ENCODE measurements at regions not wholly inside any gene's neighbourhood (a gene's known extent, or its start where the extent isn't known, plus 50 kb on each side); places are given as distances from the start of the nearest gene placed in this dataset.

DNA sequence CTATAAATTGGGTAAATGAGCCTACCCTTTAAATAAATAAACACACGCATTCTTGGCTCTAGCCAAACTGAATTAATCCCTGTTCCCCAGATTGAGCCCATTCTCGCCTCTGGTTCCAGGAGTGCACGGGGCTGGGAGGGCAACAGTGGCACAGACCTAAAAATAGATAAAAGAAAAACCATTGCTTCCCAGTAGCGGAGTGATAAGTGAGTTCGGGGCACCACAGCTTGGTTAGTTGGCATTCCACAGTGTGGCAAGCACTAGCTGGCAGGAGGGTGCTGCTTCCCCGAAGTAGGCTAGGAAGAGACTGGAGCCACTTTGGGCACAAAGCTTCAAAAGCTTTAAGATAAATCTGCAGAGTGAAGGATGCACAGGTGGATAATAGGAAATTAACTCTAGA, 322.2 kb upstream of the SGCD start:
- no peak overlapping the region for H3K27ac Mint-ChIP-seq (ENCODE audit: unreplicated experiment)
- Histone ChIP-seq H3K27me3 (ENCODE audit: insufficient read depth, low read length) (no peaks in the 10 kb centered on the region), H3K4me2 (ENCODE audit: low read length) (no peak overlapping the region), H3K4me3 (ENCODE audit: insufficient read depth, low read depth, low read length) (no peak overlapping the region), H3K9ac (ENCODE audit: low read length) (no peak overlapping the region), H2AFZ (ENCODE audit: low read depth, low read length) (no peak overlapping the region), H3K9me3 (ENCODE audit: insufficient read depth, low read depth, low read length) (no peaks in the 10 kb centered on the region), H3K79me2 (ENCODE audit: insufficient read depth, low read length) (no peaks in the 10 kb centered on the region), H3K36me3 (ENCODE audit: insufficient read depth, low read length) (no peaks in the 10 kb centered on the region), H3K4me1 (ENCODE audit: insufficient read depth, low read length) (no peaks in the 10 kb centered on the region), H4K20me1 (ENCODE audit: insufficient read depth, low read length) (no peaks in the 10 kb centered on the region), H3K27ac (ENCODE audit: low read depth, low read length) (no peak overlapping the region)
- peaks cover 2% of the 10 kb centered on the region for H3K9me3 Mint-ChIP-seq (ENCODE audit: unreplicated experiment)
- FAIRE-seq (no peak), DNase-seq (ENCODE audit: low read depth) (no peak)
- no peak for TF ChIP-seq EZH2 (IDR thresholded peaks at IDR 0.05; ENCODE audit: insufficient read depth, low read length)
- TF ChIP-seq CTCF (IDR thresholded peaks at IDR 0.05; ENCODE audit: insufficient read depth, low read depth, low read length) = no peak
- H3K27me3 Mint-ChIP-seq (ENCODE audit: low read depth, unreplicated experiment) = peaks cover 11% of the 10 kb centered on the region
- no peaks in the 10 kb centered on the region for H3K36me3 Mint-ChIP-seq (ENCODE audit: low read depth, unreplicated experiment)
- no peak overlapping the region for H3K4me3 Mint-ChIP-seq (ENCODE audit: unreplicated experiment)
- H3K4me1 Mint-ChIP-seq (ENCODE audit: low read depth, unreplicated experiment) = no peaks in the 10 kb centered on the region

DNA sequence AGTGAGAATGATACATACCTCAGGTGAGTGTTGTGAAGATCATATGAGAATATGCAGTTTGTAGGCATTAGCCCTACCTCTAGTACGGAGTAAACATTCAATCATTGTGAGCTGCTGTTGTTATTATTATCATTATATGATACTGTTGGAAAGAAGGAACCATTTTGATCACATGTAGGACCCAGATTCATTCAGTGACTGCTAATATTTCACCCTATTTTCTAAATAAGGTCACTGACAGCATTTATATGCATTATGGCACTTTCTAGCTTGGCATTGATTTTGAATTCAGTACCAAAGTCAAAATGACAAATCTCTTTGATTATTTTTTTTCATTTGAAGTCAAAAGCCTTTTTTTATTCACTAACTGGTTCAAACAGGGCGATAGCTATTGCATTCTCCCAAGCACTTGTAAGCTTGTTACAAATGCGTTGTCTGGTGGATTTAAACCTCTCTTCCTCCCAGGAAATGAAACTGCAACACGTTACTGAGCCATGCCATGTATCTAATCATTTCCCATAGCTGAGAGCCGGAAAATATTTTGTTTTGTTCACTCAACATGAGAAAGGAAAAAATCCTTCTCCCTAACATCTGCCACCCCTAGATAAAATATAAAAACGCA, 320.8 kb upstream of the SGCD start:
- no peak for FAIRE-seq
- Histone ChIP-seq H3K27ac (ENCODE audit: low read depth, low read length) (no peak overlapping the region), H3K4me2 (ENCODE audit: low read length) (no peak overlapping the region), H3K9me3 (ENCODE audit: insufficient read depth, low read depth, low read length) (no peaks in the 10 kb centered on the region), H3K4me3 (ENCODE audit: insufficient read depth, low read depth, low read length) (no peak overlapping the region), H2AFZ (ENCODE audit: low read depth, low read length) (no peak overlapping the region), H4K20me1 (ENCODE audit: insufficient read depth, low read length) (no peaks in the 10 kb centered on the region), H3K36me3 (ENCODE audit: insufficient read depth, low read length) (no peaks in the 10 kb centered on the region), H3K4me1 (ENCODE audit: insufficient read depth, low read length) (no peaks in the 10 kb centered on the region), H3K79me2 (ENCODE audit: insufficient read depth, low read length) (no peaks in the 10 kb centered on the region), H3K9ac (ENCODE audit: low read length) (no peak overlapping the region), H3K27me3 (ENCODE audit: insufficient read depth, low read length) (no peaks in the 10 kb centered on the region)
- Mint-ChIP-seq H3K9me3 (ENCODE audit: unreplicated experiment) (peaks cover 2% of the 10 kb centered on the region), H3K27ac (ENCODE audit: unreplicated experiment) (no peak overlapping the region), H3K36me3 (ENCODE audit: low read depth, unreplicated experiment) (no peaks in the 10 kb centered on the region), H3K4me3 (ENCODE audit: unreplicated experiment) (no peak overlapping the region), H3K4me1 (ENCODE audit: low read depth, unreplicated experiment) (no peaks in the 10 kb centered on the region), H3K27me3 (ENCODE audit: low read depth, unreplicated experiment) (peaks cover 11% of the 10 kb centered on the region)
- TF ChIP-seq CTCF (IDR thresholded peaks at IDR 0.05; ENCODE audit: insufficient read depth, low read depth, low read length) = no peak
- no peak for TF ChIP-seq EZH2 (IDR thresholded peaks at IDR 0.05; ENCODE audit: insufficient read depth, low read length)
- no peak for DNase-seq (ENCODE audit: low read depth)

GRCh38 chr5:156008844-156009243, 318.1 kb upstream of the SGCD start:
- Mint-ChIP-seq H3K4me1 (ENCODE audit: low read depth, unreplicated experiment) (no peaks in the 10 kb centered on the region), H3K4me3 (ENCODE audit: unreplicated experiment) (no peak overlapping the region), H3K27me3 (ENCODE audit: low read depth, unreplicated experiment) (peaks cover 2% of the 10 kb centered on the region), H3K36me3 (ENCODE audit: low read depth, unreplicated experiment) (no peaks in the 10 kb centered on the region), H3K9me3 (ENCODE audit: unreplicated experiment) (peaks cover 2% of the 10 kb centered on the region), H3K27ac (ENCODE audit: unreplicated experiment) (no peak overlapping the region)
- Histone ChIP-seq H2AFZ (ENCODE audit: low read depth, low read length) (no peak overlapping the region), H3K9me3 (ENCODE audit: insufficient read depth, low read depth, low read length) (no peaks in the 10 kb centered on the region), H3K36me3 (ENCODE audit: insufficient read depth, low read length) (no peaks in the 10 kb centered on the region), H3K27ac (ENCODE audit: low read depth, low read length) (no peak overlapping the region), H3K9ac (ENCODE audit: low read length) (no peak overlapping the region), H4K20me1 (ENCODE audit: insufficient read depth, low read length) (no peaks in the 10 kb centered on the region), H3K4me2 (ENCODE audit: low read length) (no peak overlapping the region), H3K4me1 (ENCODE audit: insufficient read depth, low read length) (no peaks in the 10 kb centered on the region), H3K79me2 (ENCODE audit: insufficient read depth, low read length) (no peaks in the 10 kb centered on the region), H3K4me3 (ENCODE audit: insufficient read depth, low read depth, low read length) (no peak overlapping the region), H3K27me3 (ENCODE audit: insufficient read depth, low read length) (no peaks in the 10 kb centered on the region)
- TF ChIP-seq CTCF (IDR thresholded peaks at IDR 0.05; ENCODE audit: insufficient read depth, low read depth, low read length) = no peak
- no peak for TF ChIP-seq EZH2 (IDR thresholded peaks at IDR 0.05; ENCODE audit: insufficient read depth, low read length)
- no peak for DNase-seq (ENCODE audit: low read depth)
- no peak for FAIRE-seq

All from astrocyte (in vitro differentiated cells and primary cell).